ENCODE measurements at regions not wholly inside any gene's neighbourhood (a gene's known extent, or its start where the extent isn't known, plus 50 kb on each side); places are given as distances from the start of the nearest gene placed in this dataset.
"Not testable (repeated sequence)": the region's sequence is repeated elsewhere in the genome, so short reads cannot be mapped to it uniquely, and the experiment has no call there.

GRCh38 chr7:9552431-9552830, 1119.0 kb downstream of the NXPH1 start:
- not testable (repeated sequence) for DNase-seq

- no peak for DNase-seq
Observed at GRCh38 chr7:9557853-9558252, 1124.4 kb downstream of the NXPH1 start.

GRCh38 chr7:9575716-9576115, 1142.3 kb downstream of the NXPH1 start:
- DNase-seq: no peak

- DNase-seq: no peak
Observed at GRCh38 chr7:9582824-9583223, 1149.4 kb downstream of the NXPH1 start.

- DNase-seq: no peak
Observed at GRCh38 chr7:9598411-9598810, 1165.0 kb downstream of the NXPH1 start.

- no peak for DNase-seq
Observed at GRCh38 chr7:9600974-9601373, 1167.6 kb downstream of the NXPH1 start.

- no peak for DNase-seq
Observed at GRCh38 chr7:9603291-9603690, 1169.9 kb downstream of the NXPH1 start.

- DNase-seq: no peak
Observed at GRCh38 chr7:9608560-9608959, 1175.2 kb downstream of the NXPH1 start.

- not testable (repeated sequence) for DNase-seq
Observed at GRCh38 chr7:9620899-9621298, 1187.5 kb downstream of the NXPH1 start.

- DNase-seq: not testable (repeated sequence)
Observed at GRCh38 chr7:9621306-9621902, 1188.0 kb downstream of the NXPH1 start.

- DNase-seq: no peak
Observed at GRCh38 chr7:9621927-9622326, 1188.5 kb downstream of the NXPH1 start.

- no peak for DNase-seq
Observed at GRCh38 chr7:9625953-9626352, 1192.5 kb downstream of the NXPH1 start.

GRCh38 chr7:9645756-9646155, 1212.3 kb downstream of the NXPH1 start:
- no peak for DNase-seq

GRCh38 chr7:9657257-9657656, 1223.8 kb downstream of the NXPH1 start:
- DNase-seq: no peak

- DNase-seq: no peak
Observed at GRCh38 chr7:9671979-9672917, 1238.8 kb downstream of the NXPH1 start.

GRCh38 chr7:9680713-9681112, 1247.3 kb downstream of the NXPH1 start:
- DNase-seq: no peak

GRCh38 chr7:9681284-9681683, 1247.9 kb downstream of the NXPH1 start:
- DNase-seq: no peak

GRCh38 chr7:9691286-9691685, 1257.9 kb downstream of the NXPH1 start:
- no peak for DNase-seq

- no peak for DNase-seq
Observed at GRCh38 chr7:9698375-9698774, 1265.0 kb downstream of the NXPH1 start.

- DNase-seq: no peak
Observed at GRCh38 chr7:9709216-9709615, 1264.5 kb upstream of the PHF14 start.

GRCh38 chr7:9711259-9711918, 1262.3 kb upstream of the PHF14 start:
- no peak for DNase-seq

GRCh38 chr7:9718071-9718661, 1255.5 kb upstream of the PHF14 start:
- DNase-seq: no peak

GRCh38 chr7:9719303-9719702, 1254.4 kb upstream of the PHF14 start:
- no peak for DNase-seq

Data from stimulated activated CD4-positive, alpha-beta T cell treated with anti-CD3 and anti-CD28 coated beads, Interleukin-2, amount 100 ng/mL, for 48 hours (primary cell).